ENCODE measurements at regions not wholly inside any gene's neighbourhood (a gene's known extent, or its start where the extent isn't known, plus 50 kb on each side); places are given as distances from the start of the nearest gene placed in this dataset.
"Not testable (repeated sequence)": the region's sequence is repeated elsewhere in the genome, so short reads cannot be mapped to it uniquely, and the experiment has no call there.

DNA sequence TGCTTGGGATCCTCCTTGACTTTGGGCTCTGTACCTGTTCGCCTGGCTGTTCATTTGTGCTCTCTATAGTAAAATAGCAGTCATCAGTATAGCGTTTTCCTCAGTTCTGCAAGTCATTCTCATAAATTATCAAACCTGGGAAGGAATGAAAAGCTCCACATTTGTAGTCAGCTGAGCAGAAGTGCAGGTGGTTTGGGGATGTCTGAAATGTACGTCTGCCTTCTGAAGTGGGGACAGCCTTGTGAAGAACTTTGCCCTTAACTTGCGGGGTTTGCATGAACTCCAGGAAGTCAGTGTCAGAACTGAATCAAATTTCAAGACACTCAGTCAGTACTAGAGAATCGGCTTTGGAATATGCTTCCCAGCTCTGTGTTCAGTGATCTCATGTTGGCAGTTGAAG is 358.3 kb upstream of the PRKCQ start:
- Histone ChIP-seq H3K4me3 (no peak overlapping the region), H3K27ac (no peak overlapping the region), H3K9me3 (replicated peaks) (no peaks in the 10 kb centered on the region), H3K27me3 (replicated peaks) (peaks cover 12% of the 10 kb centered on the region), H3K4me1 (replicated peaks) (no peaks in the 10 kb centered on the region), H3K36me3 (no peaks in the 10 kb centered on the region)
- DNase-seq (ENCODE audit: low read depth in 1 of 2, low spot score in 2 of 2): no peak

DNA sequence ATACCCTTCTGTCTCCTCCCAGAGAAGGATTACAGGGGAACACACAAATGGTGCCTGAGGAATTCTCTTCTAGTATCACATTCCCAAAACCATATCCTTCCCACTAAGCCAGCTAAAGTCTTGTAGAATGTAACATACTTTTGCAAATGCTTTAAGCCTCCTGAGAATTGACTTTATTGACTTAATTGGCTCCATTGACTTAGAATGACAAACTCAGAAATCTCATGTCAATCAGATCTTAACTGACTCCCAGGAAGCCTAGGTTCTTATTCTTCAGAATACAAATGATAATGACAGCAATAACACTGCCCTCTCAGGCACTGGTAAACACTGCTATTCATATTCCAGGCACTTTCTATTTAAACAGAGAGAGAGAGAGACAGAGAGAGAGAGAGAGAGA is 356.9 kb upstream of the PRKCQ start:
- no peaks in the 10 kb centered on the region for H3K9me3 ChIP-seq (replicated peaks)
- H3K4me1 ChIP-seq (replicated peaks): no peaks in the 10 kb centered on the region
- H3K4me3 ChIP-seq: no peak overlapping the region
- H3K27ac ChIP-seq: no peak overlapping the region
- DNase-seq (ENCODE audit: low read depth in 1 of 2, low spot score in 2 of 2): no peak
- H3K36me3 ChIP-seq: no peaks in the 10 kb centered on the region
- H3K27me3 ChIP-seq (replicated peaks): peaks cover 12% of the 10 kb centered on the region

DNA sequence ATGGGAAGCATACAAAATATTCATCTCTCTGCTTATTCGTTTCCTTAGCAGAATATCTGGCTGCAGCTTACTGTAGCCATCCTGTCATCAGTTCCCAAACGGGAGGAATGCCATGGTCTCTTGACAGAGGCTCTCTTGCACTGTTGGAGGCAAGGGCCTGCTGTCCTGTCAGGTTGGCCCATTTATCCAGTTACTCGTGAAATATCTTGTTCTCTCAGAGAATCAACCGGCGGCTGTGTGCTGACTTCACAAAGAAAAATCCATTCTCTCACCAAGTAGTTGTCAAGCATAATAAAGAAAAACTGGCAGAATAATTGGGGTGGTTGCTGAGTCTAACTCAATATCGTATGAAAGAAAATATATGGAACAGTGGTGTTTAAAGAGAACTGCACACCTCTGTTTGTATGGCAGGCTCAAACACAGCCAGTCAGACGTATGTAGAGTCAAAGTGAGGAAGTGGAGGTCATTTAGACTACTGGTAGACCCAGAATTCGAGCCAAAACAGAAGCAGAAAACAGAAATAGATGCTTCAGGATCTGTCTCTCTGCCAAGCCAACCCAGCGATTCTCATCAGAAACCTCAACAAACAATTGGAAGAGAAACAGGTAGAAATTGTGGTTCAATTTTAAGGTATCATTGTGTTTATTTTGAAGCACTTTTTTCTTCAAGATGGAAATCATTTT is 349.2 kb upstream of the PRKCQ start:
- no peaks in the 10 kb centered on the region for H3K36me3 ChIP-seq

DNA sequence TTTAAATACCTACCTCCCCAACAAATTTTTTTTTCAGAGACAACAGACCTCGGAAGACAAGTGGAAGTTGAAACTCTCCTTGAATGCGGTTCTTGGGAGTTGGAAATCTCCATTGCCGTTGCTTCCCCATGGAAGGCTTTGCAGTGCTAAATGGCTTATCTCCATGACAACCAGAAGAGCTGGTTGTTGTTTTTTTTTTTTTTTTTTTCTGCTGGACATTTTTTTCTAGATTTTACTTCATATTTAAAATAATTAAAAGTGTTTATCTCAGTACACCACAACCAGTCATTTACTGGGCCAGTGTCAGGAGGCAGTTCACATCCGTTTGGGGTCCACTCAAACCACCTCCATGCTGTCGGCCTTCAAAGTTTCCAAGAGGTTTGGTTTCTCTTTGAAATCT is 348.5 kb upstream of the PRKCQ start:
- H3K9me3 ChIP-seq (replicated peaks): no peaks in the 10 kb centered on the region
- no peak for DNase-seq (ENCODE audit: low read depth in 1 of 2, low spot score in 2 of 2)
- H3K27me3 ChIP-seq (replicated peaks): no peaks in the 10 kb centered on the region
- H3K4me3 ChIP-seq: no peak overlapping the region
- H3K27ac ChIP-seq: no peak overlapping the region
- no peaks in the 10 kb centered on the region for H3K36me3 ChIP-seq
- H3K4me1 ChIP-seq (replicated peaks): peaks cover 17% of the 10 kb centered on the region

More for the DNA sequence above, 349.2 kb upstream of the PRKCQ start:
- no peak for DNase-seq (ENCODE audit: low read depth in 1 of 2, low spot score in 2 of 2)
- Histone ChIP-seq H3K4me3 (no peak overlapping the region), H3K4me1 (replicated peaks) (peaks cover 17% of the 10 kb centered on the region), H3K9me3 (replicated peaks) (no peaks in the 10 kb centered on the region), H3K27ac (no peak overlapping the region), H3K27me3 (replicated peaks) (no peaks in the 10 kb centered on the region)

DNA sequence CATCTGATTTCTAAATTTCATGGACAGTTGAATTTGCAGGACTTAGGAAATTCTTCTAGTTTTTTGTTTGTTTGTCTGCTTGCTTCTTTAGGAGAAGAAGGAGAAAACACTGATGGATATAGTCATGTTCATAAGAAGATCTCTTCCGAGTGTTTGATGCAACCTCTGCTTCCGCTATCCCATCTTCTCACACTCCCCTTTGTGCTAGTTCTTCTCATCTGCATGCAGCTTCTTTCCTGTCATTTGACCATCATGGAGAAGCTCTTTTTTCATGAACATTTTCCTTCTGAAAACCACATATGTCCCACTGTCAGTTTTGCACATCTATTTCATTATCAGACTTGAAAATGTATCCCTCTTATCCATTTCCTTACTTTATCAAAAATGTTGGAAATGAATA is 346.9 kb upstream of the PRKCQ start:
- Histone ChIP-seq H3K27me3 (replicated peaks) (no peaks in the 10 kb centered on the region), H3K36me3 (no peaks in the 10 kb centered on the region), H3K4me3 (no peak overlapping the region), H3K4me1 (replicated peaks) (peaks cover 17% of the 10 kb centered on the region), H3K9me3 (replicated peaks) (no peaks in the 10 kb centered on the region), H3K27ac (no peak overlapping the region)
- no peak for DNase-seq (ENCODE audit: low read depth in 1 of 2, low spot score in 2 of 2)

DNA sequence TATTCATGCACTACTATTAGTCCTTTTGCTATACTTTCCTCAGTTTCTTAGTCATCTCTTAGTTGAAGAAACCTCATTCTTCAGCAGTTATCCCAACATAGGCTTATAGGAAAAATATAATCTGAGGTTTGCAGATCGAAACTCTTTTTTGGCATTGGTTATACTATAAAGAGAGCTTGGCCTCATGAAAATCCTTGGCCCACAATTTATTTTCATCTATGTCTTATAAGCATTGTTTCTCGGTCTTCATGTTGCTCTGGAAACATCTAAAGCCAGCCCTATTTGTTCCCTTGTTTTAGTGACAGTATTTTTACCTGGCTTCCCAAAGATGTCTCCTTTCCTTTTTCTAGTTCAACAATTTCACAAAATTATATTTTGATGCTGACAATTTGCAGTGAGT is 345.1 kb upstream of the PRKCQ start:
- no peak overlapping the region for H3K4me3 ChIP-seq
- H3K36me3 ChIP-seq: no peaks in the 10 kb centered on the region
- H3K27ac ChIP-seq: no peak overlapping the region
- H3K4me1 ChIP-seq (replicated peaks): peaks cover 17% of the 10 kb centered on the region
- H3K27me3 ChIP-seq (replicated peaks): peaks cover 5% of the 10 kb centered on the region; the same call in 1 of the 2 replicates
- no peaks in the 10 kb centered on the region for H3K9me3 ChIP-seq (replicated peaks)
- DNase-seq (ENCODE audit: low read depth in 1 of 2, low spot score in 2 of 2): no peak

DNA sequence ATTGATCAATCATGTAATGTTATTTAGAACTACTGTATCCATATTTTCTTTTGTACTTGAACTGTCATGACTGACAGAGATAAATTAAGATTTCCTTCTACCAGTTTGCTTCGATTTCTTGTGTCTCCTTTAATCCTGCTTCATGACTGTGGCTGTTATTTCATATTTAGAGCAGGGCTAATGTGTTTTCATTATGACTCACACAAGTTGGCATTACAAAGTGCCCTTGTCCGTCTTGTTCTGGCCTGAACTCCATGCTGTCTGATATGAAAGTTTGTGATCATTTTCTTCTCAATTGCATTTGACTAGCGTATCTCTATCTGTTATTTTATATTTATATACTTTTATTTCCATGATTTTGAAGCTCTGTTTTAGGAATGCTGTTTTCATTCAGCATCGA is 344.1 kb upstream of the PRKCQ start:
- H3K36me3 ChIP-seq: no peaks in the 10 kb centered on the region
- no peaks in the 10 kb centered on the region for H3K9me3 ChIP-seq (replicated peaks)
- peaks cover 17% of the 10 kb centered on the region for H3K4me1 ChIP-seq (replicated peaks)
- no peak overlapping the region for H3K27ac ChIP-seq
- no peak for DNase-seq (ENCODE audit: low read depth in 1 of 2, low spot score in 2 of 2)
- H3K4me3 ChIP-seq: no peak overlapping the region
- H3K27me3 ChIP-seq (replicated peaks): peaks cover 6% of the 10 kb centered on the region; the same call in 1 of the 2 replicates

DNA sequence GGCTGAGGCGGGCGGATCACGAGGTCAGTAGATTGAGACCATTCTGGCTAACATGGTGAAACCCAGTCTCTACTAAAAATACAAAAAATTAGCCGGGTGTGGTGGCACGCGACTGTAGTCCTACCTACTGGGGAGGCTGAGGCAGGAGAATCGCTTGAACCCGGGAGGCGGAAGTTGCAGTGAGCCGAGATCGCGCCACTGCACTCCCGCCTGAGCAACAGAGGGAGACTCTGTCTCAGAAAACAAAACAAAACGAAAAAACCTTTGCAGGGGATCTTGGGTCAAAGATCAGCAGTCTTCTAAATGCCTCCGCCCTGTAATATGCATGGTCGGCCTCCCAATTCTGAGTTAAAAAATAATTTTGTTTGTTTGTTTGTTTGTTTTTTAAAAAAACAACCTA is 340.9 kb upstream of the PRKCQ start:
- not testable (repeated sequence) for H3K27ac ChIP-seq; H3K4me1 ChIP-seq (replicated peaks); DNase-seq (ENCODE audit: low read depth in 1 of 2, low spot score in 2 of 2); H3K9me3 ChIP-seq (replicated peaks); H3K36me3 ChIP-seq; H3K4me3 ChIP-seq
- peaks cover 10% of the 10 kb centered on the region; the same call in 1 of the 2 replicates for H3K27me3 ChIP-seq (replicated peaks)

DNA sequence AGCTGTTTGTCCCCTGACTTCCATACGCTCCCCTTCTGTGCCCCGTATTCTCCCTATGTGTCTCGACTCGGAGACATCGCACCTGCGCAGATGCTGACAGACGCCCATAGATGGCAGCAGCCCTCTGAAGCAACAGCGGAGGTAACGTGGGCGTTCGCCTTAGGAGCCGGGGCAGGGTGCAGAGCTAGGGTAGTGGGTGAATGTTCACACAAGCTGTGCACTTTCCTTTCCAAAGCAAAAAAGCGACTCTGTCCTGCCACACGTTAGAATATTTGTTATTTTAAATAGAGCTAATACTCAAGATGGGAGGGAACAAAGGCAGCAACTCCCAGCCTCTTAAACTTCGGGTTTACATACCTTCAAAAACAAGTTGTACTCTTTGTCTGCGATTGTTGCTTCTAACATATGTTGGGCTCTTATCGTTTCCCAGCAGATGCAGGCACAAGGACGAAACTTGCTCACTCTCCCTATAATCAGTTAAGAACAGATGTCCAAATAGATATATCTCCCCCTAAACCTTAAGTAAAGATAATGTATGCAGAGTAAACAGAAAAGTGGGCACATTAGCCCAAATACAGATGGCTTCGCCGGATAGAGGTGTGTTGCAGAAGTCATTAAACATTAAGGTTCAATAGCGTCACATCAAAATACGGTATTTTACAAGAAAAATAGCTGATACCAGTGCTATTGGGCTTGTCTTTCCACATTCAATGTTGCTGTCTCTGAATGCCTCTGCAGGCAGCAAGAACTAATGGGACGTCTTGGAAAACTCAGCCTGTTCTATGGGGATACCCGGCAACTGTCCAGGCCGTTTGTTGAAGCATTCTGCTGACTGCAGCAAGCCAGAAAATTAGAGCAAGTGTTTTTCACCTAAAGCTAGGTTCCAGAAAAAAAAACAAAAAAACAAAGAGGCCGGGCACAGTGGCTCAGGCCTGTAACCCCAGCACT is 340.3 kb upstream of the PRKCQ start:
- Histone ChIP-seq H3K4me1 (replicated peaks) (no peaks in the 10 kb centered on the region), H3K27ac (no peak overlapping the region), H3K36me3 (no peaks in the 10 kb centered on the region), H3K27me3 (replicated peaks) (peaks cover 13% of the 10 kb centered on the region; the same call in 1 of the 2 replicates), H3K9me3 (replicated peaks) (no peaks in the 10 kb centered on the region), H3K4me3 (no peak overlapping the region)
- DNase-seq (ENCODE audit: low read depth in 1 of 2, low spot score in 2 of 2): no peak

DNA sequence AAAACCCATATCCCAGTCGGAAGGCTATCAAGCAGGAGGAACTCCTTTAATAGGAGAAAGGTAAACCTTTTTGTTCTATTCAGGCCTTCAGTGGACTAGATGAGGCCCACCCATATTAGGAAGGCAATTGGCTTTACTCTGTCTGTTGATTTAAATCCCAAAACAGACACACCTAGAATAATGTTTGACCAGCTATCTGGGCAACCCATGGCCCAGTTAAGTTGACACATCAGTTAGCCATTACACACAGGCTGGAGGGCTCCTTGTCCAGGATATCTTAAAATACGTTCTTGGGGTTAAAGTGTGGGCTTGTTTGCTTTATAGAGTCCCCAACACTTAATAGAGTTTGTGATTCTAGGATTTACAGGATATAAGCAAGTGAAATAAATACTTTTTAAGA is 339.0 kb upstream of the PRKCQ start:
- no peak overlapping the region for H3K4me3 ChIP-seq
- H3K27me3 ChIP-seq (replicated peaks): peaks cover 13% of the 10 kb centered on the region; the same call in 1 of the 2 replicates
- no peak overlapping the region for H3K27ac ChIP-seq
- no peaks in the 10 kb centered on the region for H3K36me3 ChIP-seq
- no peaks in the 10 kb centered on the region for H3K4me1 ChIP-seq (replicated peaks)
- DNase-seq (ENCODE audit: low read depth in 1 of 2, low spot score in 2 of 2): no peak
- H3K9me3 ChIP-seq (replicated peaks): no peaks in the 10 kb centered on the region

DNA sequence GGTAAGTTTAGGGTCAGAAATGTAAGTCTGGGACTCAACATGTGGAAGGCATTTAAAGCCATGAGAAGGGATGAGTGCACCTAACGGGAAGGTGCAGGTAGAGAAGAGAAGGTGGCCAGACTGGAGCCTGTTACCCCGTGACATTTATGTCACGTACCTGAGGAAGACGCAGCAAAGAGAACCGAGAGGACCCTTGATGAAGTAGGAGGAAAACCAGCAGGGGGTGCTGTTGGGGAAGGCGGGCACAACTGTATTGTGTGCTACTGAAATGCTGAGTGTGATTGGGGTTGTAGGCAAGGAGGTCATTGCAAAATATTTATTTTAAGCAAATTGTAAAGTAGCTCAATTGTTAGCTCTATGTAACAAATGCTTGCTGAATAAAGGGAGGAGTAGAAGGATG is 338.2 kb upstream of the PRKCQ start:
- Histone ChIP-seq H3K4me3 (no peak overlapping the region), H3K27me3 (replicated peaks) (peaks cover 13% of the 10 kb centered on the region; the same call in 1 of the 2 replicates), H3K9me3 (replicated peaks) (no peaks in the 10 kb centered on the region), H3K4me1 (replicated peaks) (no peaks in the 10 kb centered on the region), H3K27ac (no peak overlapping the region), H3K36me3 (no peaks in the 10 kb centered on the region)
- DNase-seq (ENCODE audit: low read depth in 1 of 2, low spot score in 2 of 2): no peak

DNA sequence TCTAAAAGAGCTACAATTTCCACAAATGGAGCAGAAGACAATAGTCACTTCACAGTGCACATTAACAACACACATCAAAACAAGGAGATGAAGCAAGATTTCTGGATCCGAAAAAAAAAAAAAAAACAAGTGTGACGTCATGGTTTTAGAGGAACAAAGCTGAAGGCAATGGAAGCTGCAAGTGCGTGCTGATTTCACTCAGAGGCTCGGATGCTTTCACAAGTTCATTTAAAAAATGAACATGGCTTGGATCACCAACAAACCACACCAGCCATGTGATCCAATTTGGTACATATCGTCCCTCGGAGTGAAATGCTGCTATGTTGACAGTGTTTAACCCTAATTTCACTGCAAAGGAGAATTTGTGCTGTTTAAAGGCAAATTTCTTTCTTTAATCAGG is 337.0 kb upstream of the PRKCQ start:
- no peak for DNase-seq (ENCODE audit: low read depth in 1 of 2, low spot score in 2 of 2)
- no peaks in the 10 kb centered on the region for H3K4me1 ChIP-seq (replicated peaks)
- no peaks in the 10 kb centered on the region for H3K9me3 ChIP-seq (replicated peaks)

DNA sequence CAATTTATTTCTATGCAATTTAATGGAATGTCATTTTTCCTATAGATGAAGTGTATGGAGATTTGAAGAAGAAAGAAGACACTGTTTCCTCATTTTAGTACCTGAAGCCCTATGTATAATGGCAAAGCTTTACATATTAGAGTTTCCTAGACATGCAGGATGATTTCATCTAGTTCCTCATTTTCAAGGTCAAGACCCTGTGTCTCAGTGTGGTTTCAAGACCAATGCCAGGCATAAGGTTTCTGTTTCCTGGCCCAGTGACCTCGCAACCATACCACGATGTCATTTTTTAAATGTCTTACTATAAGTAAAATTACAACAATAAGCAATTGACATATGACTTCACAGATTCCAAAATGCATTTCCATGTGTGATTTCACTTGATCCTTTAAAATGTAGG is 336.5 kb upstream of the PRKCQ start:
- Histone ChIP-seq H3K27ac (no peak overlapping the region), H3K4me3 (no peak overlapping the region), H3K9me3 (replicated peaks) (no peaks in the 10 kb centered on the region), H3K4me1 (replicated peaks) (no peaks in the 10 kb centered on the region), H3K27me3 (replicated peaks) (peaks cover 13% of the 10 kb centered on the region; the same call in 1 of the 2 replicates), H3K36me3 (no peaks in the 10 kb centered on the region)
- DNase-seq (ENCODE audit: low read depth in 1 of 2, low spot score in 2 of 2): no peak

More for the DNA sequence above, 337.0 kb upstream of the PRKCQ start:
- H3K36me3 ChIP-seq: no peaks in the 10 kb centered on the region
- peaks cover 13% of the 10 kb centered on the region; the same call in 1 of the 2 replicates for H3K27me3 ChIP-seq (replicated peaks)
- H3K27ac ChIP-seq: no peak overlapping the region
- no peak overlapping the region for H3K4me3 ChIP-seq

DNA sequence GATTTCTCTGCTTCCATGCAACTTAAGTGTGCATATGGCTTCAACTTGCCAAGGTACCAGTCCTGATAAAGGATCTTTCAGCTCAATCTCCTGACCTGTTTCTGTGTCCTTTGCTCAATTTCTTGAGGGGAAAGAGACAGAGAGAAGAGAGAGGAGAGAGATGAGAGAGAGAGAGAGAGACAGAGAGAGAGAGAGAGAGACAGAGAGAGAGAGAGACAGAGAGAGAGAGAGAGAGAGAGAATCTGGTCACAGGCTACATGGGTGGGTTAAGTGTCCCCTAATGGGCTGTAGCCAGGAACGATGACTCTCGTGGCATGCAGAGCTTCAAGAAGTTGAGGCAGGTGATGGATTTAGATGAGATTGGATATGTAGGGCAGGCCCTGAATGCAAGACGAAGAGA is 335.2 kb upstream of the PRKCQ start:
- Histone ChIP-seq H3K4me3 (no peak overlapping the region), H3K4me1 (replicated peaks) (no peaks in the 10 kb centered on the region)

More for the DNA sequence above, 335.2 kb upstream of the PRKCQ start:
- H3K9me3 ChIP-seq (replicated peaks): no peaks in the 10 kb centered on the region
- DNase-seq (ENCODE audit: low read depth in 1 of 2, low spot score in 2 of 2): no peak
- H3K27me3 ChIP-seq (replicated peaks): peaks cover 10% of the 10 kb centered on the region; the same call in 1 of the 2 replicates
- H3K36me3 ChIP-seq: no peaks in the 10 kb centered on the region
- H3K27ac ChIP-seq: no peak overlapping the region
